Adipocyte (in vitro differentiated cells): ENCODE measurements at regions not wholly inside any gene's neighbourhood (a gene's known extent, or its start where the extent isn't known, plus 50 kb on each side); places are given as distances from the start of the nearest gene placed in this dataset.
"Not testable (repeated sequence)": the region's sequence is repeated elsewhere in the genome, so short reads cannot be mapped to it uniquely, and the experiment has no call there.

Experiments
- DNase-seq: peaks from one replicate; pipeline ENCODE4 v3.0.0-alpha.2; 2015; ENCODE audit warnings: low read depth
- H3K27me3 ChIP-seq: replicated peaks from 2 replicates; pipeline ENCODE4 v1.7.0; 2013; ENCODE audit warnings: mild to moderate bottlenecking, low read length, moderate library complexity; ENCODE audit not compliant: control insufficient read depth, insufficient read depth
- H3K36me3 ChIP-seq: 2 replicates; pipeline ENCODE4 v1.7.0; 2013; ENCODE audit warnings: low read length, mild to moderate bottlenecking, moderate library complexity; ENCODE audit not compliant: control insufficient read depth, insufficient read depth, severe bottlenecking
- H3K4me1 ChIP-seq: 2 replicates; pipeline ENCODE4 v1.7.0; 2013; ENCODE audit warnings: mild to moderate bottlenecking, low read length, moderate library complexity; ENCODE audit not compliant: control insufficient read depth, insufficient read depth
- H3K4me3 ChIP-seq: 2 replicates; pipeline ENCODE4 v1.7.0; 2013; ENCODE audit warnings: mild to moderate bottlenecking, low read length, moderate library complexity
- H3K9ac ChIP-seq: 2 replicates; pipeline ENCODE4 v1.7.0; 2013; ENCODE audit warnings: mild to moderate bottlenecking, low read length, moderate library complexity
- H3K9me3 ChIP-seq: 2 replicates; pipeline ENCODE4 v1.7.0; 2013; ENCODE audit warnings: mild to moderate bottlenecking, low read length, moderate library complexity; ENCODE audit not compliant: control insufficient read depth

DNA sequence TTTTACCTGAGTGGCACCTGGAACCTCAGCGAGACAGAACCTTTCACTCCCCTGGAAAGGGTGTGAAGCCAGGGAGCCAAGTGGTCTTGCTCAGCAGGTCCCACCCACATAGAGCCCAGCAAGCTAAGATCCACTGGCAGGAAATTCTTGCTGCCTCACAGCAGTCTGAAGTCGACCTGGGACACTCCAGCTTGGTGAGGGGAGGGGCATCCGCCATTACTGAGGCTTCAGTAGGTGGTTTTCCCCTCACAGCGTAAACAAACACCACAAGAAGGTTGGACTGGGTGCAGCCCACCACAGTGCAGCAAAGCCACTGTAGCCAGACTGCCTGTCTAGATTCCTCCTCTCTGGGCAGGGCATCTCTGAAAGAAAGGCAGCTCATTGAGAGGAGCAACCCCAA lies 134.7 kb upstream of the RSPO3 start:
- no peak for DNase-seq
- H3K4me3 ChIP-seq = no peak overlapping the region
- no peaks in the 10 kb centered on the region for H3K36me3 ChIP-seq
- no peak overlapping the region for H3K9ac ChIP-seq
- H3K4me1 ChIP-seq = no peaks in the 10 kb centered on the region
- no peaks in the 10 kb centered on the region for H3K9me3 ChIP-seq
- H3K27me3 ChIP-seq = no peaks in the 10 kb centered on the region

GRCh38 chr6:126988125-126988524 lies 130.3 kb upstream of the RSPO3 start:
- not testable (repeated sequence) for H3K4me3 ChIP-seq, H3K9ac ChIP-seq, H3K36me3 ChIP-seq, H3K9me3 ChIP-seq, H3K4me1 ChIP-seq, H3K27me3 ChIP-seq, DNase-seq

- Histone ChIP-seq H3K9ac (no peak overlapping the region), H3K4me1 (no peaks in the 10 kb centered on the region), H3K27me3 (no peaks in the 10 kb centered on the region), H3K9me3 (no peaks in the 10 kb centered on the region), H3K4me3 (no peak overlapping the region), H3K36me3 (no peaks in the 10 kb centered on the region)
- no peak for DNase-seq
These were observed 117.8 kb upstream of the RSPO3 start for GRCh38 chr6:127000631-127001030.

DNA sequence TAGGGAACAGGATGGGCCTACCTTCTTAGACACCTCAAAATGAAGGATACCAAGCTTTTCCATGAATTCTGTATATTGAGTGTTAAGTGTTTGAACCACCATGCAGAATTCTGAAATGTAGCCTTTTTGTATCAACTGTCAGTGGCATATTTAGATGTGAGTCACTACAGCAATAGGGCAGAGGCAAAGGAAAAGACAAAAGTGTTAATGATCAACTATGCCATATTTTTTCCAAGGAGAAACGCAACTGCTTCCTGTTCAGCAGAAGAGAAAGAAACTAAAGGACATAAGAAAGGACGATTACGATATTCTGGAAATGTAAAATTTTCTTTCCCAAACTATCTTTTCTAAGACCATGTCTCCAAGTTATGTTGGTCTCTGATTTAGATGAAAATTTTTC lies 104.6 kb upstream of the RSPO3 start:
- Histone ChIP-seq H3K4me1 (no peaks in the 10 kb centered on the region), H3K9ac (no peak overlapping the region), H3K27me3 (no peaks in the 10 kb centered on the region), H3K4me3 (no peak overlapping the region), H3K36me3 (no peaks in the 10 kb centered on the region), H3K9me3 (no peaks in the 10 kb centered on the region)
- no peak for DNase-seq

DNA sequence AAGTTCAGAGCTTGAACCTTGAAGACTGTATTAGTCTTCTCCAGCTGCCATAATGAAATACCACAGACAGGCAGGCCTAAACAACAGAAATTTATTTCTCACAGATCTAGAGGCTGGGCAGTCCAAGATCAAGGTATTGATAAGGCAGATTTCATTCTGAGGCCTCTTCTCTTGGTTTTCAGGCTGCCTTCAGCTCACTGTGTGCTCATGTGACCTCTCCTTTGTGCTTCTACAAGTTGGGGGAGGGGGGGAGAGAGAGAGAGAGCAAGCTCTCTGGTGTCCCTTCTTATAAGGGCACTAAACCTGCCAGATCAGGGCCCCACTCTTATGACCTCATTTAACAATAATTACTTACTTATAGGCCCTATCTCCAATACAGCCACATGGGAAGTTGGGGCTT lies 102.6 kb upstream of the RSPO3 start:
- no peak for DNase-seq
- Histone ChIP-seq H3K9ac (no peak overlapping the region), H3K9me3 (no peaks in the 10 kb centered on the region), H3K4me3 (no peak overlapping the region), H3K36me3 (no peaks in the 10 kb centered on the region), H3K27me3 (no peaks in the 10 kb centered on the region), H3K4me1 (no peaks in the 10 kb centered on the region)

GRCh38 chr6:127019828-127020227 lies 98.6 kb upstream of the RSPO3 start:
- H3K9ac ChIP-seq = no peak overlapping the region
- no peak overlapping the region for H3K4me3 ChIP-seq
- no peaks in the 10 kb centered on the region for H3K36me3 ChIP-seq
- DNase-seq = no peak
- H3K9me3 ChIP-seq = no peaks in the 10 kb centered on the region
- H3K4me1 ChIP-seq = peaks cover 16% of the 10 kb centered on the region
- H3K27me3 ChIP-seq = no peaks in the 10 kb centered on the region

- Histone ChIP-seq H3K4me3 (no peak overlapping the region), H3K36me3 (no peaks in the 10 kb centered on the region), H3K27me3 (no peaks in the 10 kb centered on the region), H3K9me3 (no peaks in the 10 kb centered on the region), H3K4me1 (peaks cover 16% of the 10 kb centered on the region), H3K9ac (no peak overlapping the region)
- DNase-seq = peak; percentile 70
These were observed 96.2 kb upstream of the RSPO3 start for GRCh38 chr6:127022302-127022701.

DNA sequence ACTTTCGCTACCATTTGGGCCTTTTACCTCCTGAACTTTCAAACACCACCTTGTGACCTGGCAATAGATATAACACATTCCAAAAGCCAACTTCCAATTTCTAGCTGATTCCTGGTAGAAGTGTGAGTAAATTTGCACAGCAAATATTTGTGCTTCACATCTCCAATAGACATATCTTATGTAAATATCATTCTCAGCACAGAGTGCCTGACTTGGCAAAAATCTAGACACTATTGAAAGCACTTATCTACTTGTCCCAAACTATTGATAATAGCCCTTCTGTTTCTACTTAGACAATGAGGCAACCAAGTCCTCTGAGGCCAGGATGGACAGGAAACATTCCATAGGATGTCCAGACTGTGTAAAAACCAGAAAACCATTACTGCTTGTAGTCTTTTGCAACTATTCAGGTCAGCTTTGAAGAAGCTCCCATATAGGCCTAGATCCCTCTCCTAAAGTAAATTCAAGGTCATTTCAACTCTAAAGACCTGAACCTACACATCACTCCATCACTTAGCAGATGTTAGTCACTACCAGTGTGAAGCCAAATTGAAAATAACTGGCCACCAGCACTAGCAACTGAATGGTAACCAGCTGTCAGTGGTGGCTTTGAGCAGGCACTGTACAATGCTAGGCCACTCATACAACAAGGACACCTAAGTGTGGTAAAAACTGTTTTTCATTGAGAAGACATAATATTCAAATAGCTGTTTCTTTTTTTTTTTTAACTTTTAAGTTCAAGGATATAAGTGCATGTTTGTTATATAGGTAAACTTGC lies 95.3 kb upstream of the RSPO3 start:
- no peaks in the 10 kb centered on the region for H3K27me3 ChIP-seq
- H3K4me3 ChIP-seq = no peak overlapping the region
- no peaks in the 10 kb centered on the region for H3K36me3 ChIP-seq
- DNase-seq = no peak
- H3K9ac ChIP-seq = no peak overlapping the region
- no peaks in the 10 kb centered on the region for H3K9me3 ChIP-seq
- peaks cover 16% of the 10 kb centered on the region for H3K4me1 ChIP-seq

DNA sequence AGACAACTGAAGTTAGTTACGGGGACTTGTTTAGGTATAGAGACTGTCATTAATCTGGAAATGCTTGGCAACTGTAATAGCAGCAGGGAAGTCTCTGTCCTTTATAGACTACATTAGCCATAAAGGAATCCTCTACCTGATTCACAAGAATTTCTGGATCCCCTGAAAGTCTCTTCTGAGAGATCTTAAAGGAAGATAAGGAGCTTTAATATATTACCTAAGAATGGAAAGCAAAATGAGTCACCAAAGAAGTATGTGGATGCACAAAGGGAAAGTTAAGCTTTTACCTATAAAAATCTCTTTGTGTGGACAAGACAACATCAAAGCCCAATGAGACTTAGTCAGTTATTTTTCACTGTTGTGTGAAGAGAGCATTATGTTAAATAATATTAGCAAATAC lies 92.2 kb upstream of the RSPO3 start:
- no peak for DNase-seq
- H3K9me3 ChIP-seq = no peaks in the 10 kb centered on the region

GRCh38 chr6:127030111-127030510 lies 88.4 kb upstream of the RSPO3 start:
- Histone ChIP-seq H3K9ac (no peak overlapping the region), H3K36me3 (no peaks in the 10 kb centered on the region), H3K4me3 (no peak overlapping the region), H3K27me3 (no peaks in the 10 kb centered on the region), H3K9me3 (no peaks in the 10 kb centered on the region), H3K4me1 (no peaks in the 10 kb centered on the region)
- no peak for DNase-seq

More for the DNA sequence above, 92.2 kb upstream of the RSPO3 start:
- Histone ChIP-seq H3K9ac (no peak overlapping the region), H3K4me3 (no peak overlapping the region), H3K4me1 (peaks cover 16% of the 10 kb centered on the region), H3K36me3 (no peaks in the 10 kb centered on the region), H3K27me3 (no peaks in the 10 kb centered on the region)

- Histone ChIP-seq H3K36me3 (no peaks in the 10 kb centered on the region), H3K9ac (no peak overlapping the region), H3K4me3 (no peak overlapping the region), H3K4me1 (no peaks in the 10 kb centered on the region), H3K9me3 (no peaks in the 10 kb centered on the region), H3K27me3 (no peaks in the 10 kb centered on the region)
- DNase-seq = peak; percentile 24
These were observed 87.6 kb upstream of the RSPO3 start for GRCh38 chr6:127030836-127031235.

DNA sequence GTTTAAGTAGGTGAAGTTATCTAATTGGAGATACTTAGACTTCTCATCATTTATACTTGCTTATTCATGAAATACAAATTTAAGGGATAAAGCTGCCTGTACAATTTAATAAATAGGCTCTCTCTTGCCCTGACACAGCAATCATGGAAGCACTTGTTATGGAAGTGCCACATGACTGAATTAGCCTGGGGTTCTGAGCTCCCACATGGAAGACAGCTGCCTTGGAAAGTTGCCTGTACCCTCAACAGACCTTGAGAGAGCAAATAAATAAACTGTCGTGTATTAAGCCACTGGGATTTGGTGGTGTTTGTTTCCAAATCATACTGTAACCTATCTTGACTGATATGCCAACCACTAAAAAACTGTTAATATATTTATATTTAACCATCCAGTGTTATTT lies 87.0 kb upstream of the RSPO3 start:
- Histone ChIP-seq H3K9ac (no peak overlapping the region), H3K36me3 (no peaks in the 10 kb centered on the region), H3K9me3 (no peaks in the 10 kb centered on the region), H3K27me3 (no peaks in the 10 kb centered on the region), H3K4me1 (no peaks in the 10 kb centered on the region), H3K4me3 (no peak overlapping the region)
- no peak for DNase-seq
